Hepatocyte (in vitro differentiated cells): ENCODE measurements at regions not wholly inside any gene's neighbourhood (a gene's known extent, or its start where the extent isn't known, plus 50 kb on each side); places are given as distances from the start of the nearest gene placed in this dataset.

ENCODE experiments used
- DNase-seq: peaks from one replicate; pipeline ENCODE4 v3.0.0-alpha.2; 2016; ENCODE audit warnings: low spot score
- H2AFZ ChIP-seq: fragments of 200-600 bp; sonication (generic); 2 replicates; pipeline ENCODE4 v1.6.0; 2016; ENCODE audit warnings: antibody characterized with exemption, mild to moderate bottlenecking
- H3K27ac ChIP-seq: fragments of 200-600 bp; sonication (generic); 2 replicates; pipeline ENCODE4 v1.5.1; 2016; ENCODE audit warnings: mild to moderate bottlenecking
- H3K27me3 ChIP-seq: fragments of 200-600 bp; sonication (generic); 2 replicates; pipeline ENCODE4 v1.6.1; 2016
- H3K36me3 ChIP-seq: fragments of 200-600 bp; sonication (generic); replicated peaks from 2 replicates; pipeline ENCODE4 v1.5.1; 2016; ENCODE audit warnings: low read depth; ENCODE audit not compliant: insufficient read depth
- H3K4me1 ChIP-seq: fragments of 200-600 bp; sonication (generic); 2 replicates; pipeline ENCODE4 v1.5.1; 2016; ENCODE audit warnings: mild to moderate bottlenecking, moderate library complexity; ENCODE audit not compliant: insufficient read depth
- H3K4me2 ChIP-seq: fragments of 200-600 bp; sonication (generic); 2 replicates; pipeline ENCODE4 v1.6.0; 2016
- H3K4me3 ChIP-seq: fragments of 200-600 bp; sonication (generic); 2 replicates; pipeline ENCODE4 v1.5.1; 2016; ENCODE audit warnings: mild to moderate bottlenecking
- H3K79me2 ChIP-seq: fragments of 200-600 bp; sonication (generic); 2 replicates; pipeline ENCODE4 v1.6.0; 2017; ENCODE audit warnings: mild to moderate bottlenecking
- H3K9me2 ChIP-seq: fragments of 200-600 bp; sonication (generic); replicated peaks from 2 replicates; pipeline ENCODE4 v1.6.0; 2017; ENCODE audit warnings: mild to moderate bottlenecking; ENCODE audit not compliant: insufficient read depth
- H3K9me3 ChIP-seq: fragments of 200-600 bp; sonication (generic); 2 replicates; pipeline ENCODE4 v1.5.1; 2016; ENCODE audit warnings: low read depth, mild to moderate bottlenecking
- H4K20me1 ChIP-seq: fragments of 200-600 bp; sonication (generic); 2 replicates; pipeline ENCODE4 v1.6.0; 2016; ENCODE audit warnings: mild to moderate bottlenecking; ENCODE audit not compliant: insufficient read depth, poor library complexity, severe bottlenecking
- EZH2 ChIP-seq: fragments of 200-600 bp; sonication (generic); IDR thresholded peaks from 2 replicates; pipeline ENCODE4 v1.6.1; 2016; ENCODE audit warnings: antibody characterized with exemption, mild to moderate bottlenecking, borderline replicate concordance
- EZH2phosphoT487 ChIP-seq: fragments of 200-600 bp; sonication (generic); IDR thresholded peaks from one replicate; pipeline ENCODE4 v1.6.1; 2018; ENCODE audit warnings: antibody characterized with exemption, mild to moderate bottlenecking, low read depth, moderate library complexity; ENCODE audit not compliant: unreplicated experiment, severe bottlenecking
- WGBS: methylation state at CpG from one replicate; pipeline ENCODE4 v1.1.6; 2016; ENCODE audit warnings: low lambda C conversion rate; ENCODE audit errors: missing lambda C conversion rate; 5-methylcytosine and 5-hydroxymethylcytosine counted together
- TF ChIP-seq, protein P1 (sequence below): fragments of 200-600 bp; sonication (generic); IDR thresholded peaks from 2 replicates; pipeline ENCODE4 v1.5.1; 2016; ENCODE audit warnings: antibody characterized with exemption, mild to moderate bottlenecking; ENCODE audit not compliant: poor library complexity

DNA sequence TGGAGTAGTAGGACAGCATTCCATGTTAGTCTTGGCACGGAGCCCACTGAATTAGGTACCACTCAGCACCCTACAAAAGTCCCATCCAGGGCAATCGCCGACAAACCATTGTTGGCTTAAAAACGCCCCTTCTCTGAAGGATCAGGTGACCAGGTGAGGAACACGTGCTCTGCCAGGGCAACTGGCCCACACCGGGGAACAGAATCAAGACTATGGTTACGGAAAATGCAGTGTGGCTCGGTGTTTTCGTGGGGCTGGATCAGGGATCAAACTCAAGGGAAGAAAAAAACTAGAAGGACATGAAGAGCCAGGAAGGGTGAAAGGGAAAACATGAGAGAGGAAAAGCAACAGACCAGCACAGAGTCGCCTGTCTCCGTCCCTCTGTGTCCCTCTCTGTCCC lies 177.8 kb upstream of the ARID1B start:
- H4K20me1 ChIP-seq, result no peaks in the 10 kb centered on the region
- no peaks in the 10 kb centered on the region for H3K79me2 ChIP-seq
- H3K4me1 ChIP-seq, result peaks cover 15% of the 10 kb centered on the region
- no peak for TF ChIP-seq EZH2phosphoT487
- TF ChIP-seq, protein P1, sequence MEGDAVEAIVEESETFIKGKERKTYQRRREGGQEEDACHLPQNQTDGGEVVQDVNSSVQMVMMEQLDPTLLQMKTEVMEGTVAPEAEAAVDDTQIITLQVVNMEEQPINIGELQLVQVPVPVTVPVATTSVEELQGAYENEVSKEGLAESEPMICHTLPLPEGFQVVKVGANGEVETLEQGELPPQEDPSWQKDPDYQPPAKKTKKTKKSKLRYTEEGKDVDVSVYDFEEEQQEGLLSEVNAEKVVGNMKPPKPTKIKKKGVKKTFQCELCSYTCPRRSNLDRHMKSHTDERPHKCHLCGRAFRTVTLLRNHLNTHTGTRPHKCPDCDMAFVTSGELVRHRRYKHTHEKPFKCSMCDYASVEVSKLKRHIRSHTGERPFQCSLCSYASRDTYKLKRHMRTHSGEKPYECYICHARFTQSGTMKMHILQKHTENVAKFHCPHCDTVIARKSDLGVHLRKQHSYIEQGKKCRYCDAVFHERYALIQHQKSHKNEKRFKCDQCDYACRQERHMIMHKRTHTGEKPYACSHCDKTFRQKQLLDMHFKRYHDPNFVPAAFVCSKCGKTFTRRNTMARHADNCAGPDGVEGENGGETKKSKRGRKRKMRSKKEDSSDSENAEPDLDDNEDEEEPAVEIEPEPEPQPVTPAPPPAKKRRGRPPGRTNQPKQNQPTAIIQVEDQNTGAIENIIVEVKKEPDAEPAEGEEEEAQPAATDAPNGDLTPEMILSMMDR, result no peak
- TF ChIP-seq EZH2, result no peak
- no peaks in the 10 kb centered on the region for H3K9me3 ChIP-seq
- H2AFZ ChIP-seq, result no peak overlapping the region
- no peak for DNase-seq
- WGBS, result 86% methylated on average over 11 of the region's 11 CpGs
- H3K27me3 ChIP-seq, result no peaks in the 10 kb centered on the region
- no peaks in the 10 kb centered on the region for H3K9me2 ChIP-seq
- H3K4me2 ChIP-seq, result no peak overlapping the region
- H3K36me3 ChIP-seq, result no peaks in the 10 kb centered on the region
- peak overlapping the region; percentile 69 for H3K27ac ChIP-seq
- H3K4me3 ChIP-seq, result no peak overlapping the region

DNA sequence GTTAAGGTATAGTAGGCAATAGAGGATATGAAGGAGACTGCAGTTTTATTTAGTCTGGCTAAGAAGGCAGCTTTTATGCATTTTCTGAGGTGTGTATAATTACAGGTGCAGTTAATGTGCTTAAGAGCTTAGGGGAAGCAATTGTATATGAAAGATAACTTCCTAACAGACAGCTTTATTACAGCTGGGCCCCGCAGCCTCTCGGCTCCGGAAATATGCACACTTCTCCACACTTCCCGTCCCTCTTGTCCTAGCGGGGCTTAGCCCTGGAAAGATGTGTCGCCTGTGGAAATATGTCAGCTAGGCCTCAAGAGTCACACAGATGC lies 178.4 kb upstream of the ARID1B start:
- Histone ChIP-seq H3K27me3 (no peaks in the 10 kb centered on the region), H3K79me2 (no peaks in the 10 kb centered on the region), H4K20me1 (no peaks in the 10 kb centered on the region), H3K9me2 (no peaks in the 10 kb centered on the region), H3K36me3 (no peaks in the 10 kb centered on the region), H3K27ac (no peak overlapping the region), H3K9me3 (no peaks in the 10 kb centered on the region), H3K4me1 (peaks cover 15% of the 10 kb centered on the region), H3K4me2 (peak overlapping the region; percentile 43), H3K4me3 (no peak overlapping the region), H2AFZ (no peak overlapping the region)
- 60% methylated on average over 6 of the region's 6 CpGs for WGBS
- no peak for DNase-seq
- TF ChIP-seq, protein P1, result no peak
- TF ChIP-seq EZH2, result no peak
- no peak for TF ChIP-seq EZH2phosphoT487

DNA sequence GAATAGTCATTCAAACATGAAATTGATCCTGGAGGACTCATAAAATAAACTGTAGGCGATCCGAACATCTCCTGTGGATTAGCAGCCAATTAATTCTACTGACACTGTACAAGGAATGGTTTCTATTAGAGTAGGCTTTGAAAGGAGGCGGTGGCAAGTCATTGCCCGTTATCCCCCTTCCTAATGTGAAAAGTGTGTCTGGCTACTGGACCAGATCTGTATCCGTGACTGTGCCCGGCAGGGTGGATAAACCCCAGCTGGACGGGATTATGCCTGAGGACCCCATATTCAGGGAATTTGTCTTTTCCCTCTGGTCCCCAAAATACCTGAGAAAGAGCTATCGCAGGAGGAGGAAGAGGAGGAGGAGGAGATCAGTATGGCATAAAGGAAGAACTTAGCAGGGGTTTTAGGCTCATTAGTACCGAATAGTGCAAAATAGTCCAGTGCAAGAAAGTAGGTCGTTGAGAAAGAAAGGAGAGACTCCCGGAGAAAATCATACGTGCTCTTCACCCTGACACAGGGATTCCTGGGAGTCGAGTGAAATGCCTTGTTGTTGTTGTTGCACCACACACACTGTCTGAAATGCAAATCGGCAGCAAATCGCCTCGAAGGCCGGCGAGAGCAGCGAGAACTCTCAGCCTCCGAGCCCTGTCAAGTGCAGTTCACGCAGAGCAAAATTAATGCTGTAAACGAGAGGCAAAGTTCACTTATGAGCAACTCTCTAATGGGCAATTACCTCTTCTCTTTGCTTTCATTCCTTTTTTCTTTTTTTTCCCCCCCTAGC lies 178.9 kb upstream of the ARID1B start:
- H2AFZ ChIP-seq, result no peak overlapping the region
- H3K79me2 ChIP-seq, result no peaks in the 10 kb centered on the region
- TF ChIP-seq EZH2 (no peak), EZH2phosphoT487 (no peak)
- TF ChIP-seq, protein P1, result no peak
- peaks cover 15% of the 10 kb centered on the region for H3K4me1 ChIP-seq
- no peaks in the 10 kb centered on the region for H3K36me3 ChIP-seq
- H4K20me1 ChIP-seq, result no peaks in the 10 kb centered on the region
- H3K9me2 ChIP-seq, result no peaks in the 10 kb centered on the region
- no peak overlapping the region for H3K4me3 ChIP-seq
- 60% methylated on average over 22 of the region's 22 CpGs for WGBS
- H3K4me2 ChIP-seq, result peak overlapping the region; percentile 43
- no peaks in the 10 kb centered on the region for H3K27me3 ChIP-seq
- H3K27ac ChIP-seq, result no peak overlapping the region
- DNase-seq, result no peak
- H3K9me3 ChIP-seq, result no peaks in the 10 kb centered on the region
